GM19438 (cell line): ENCODE measurements at regions not wholly inside any gene's neighbourhood (a gene's known extent, or its start where the extent isn't known, plus 50 kb on each side); places are given as distances from the start of the nearest gene placed in this dataset.

Source experiments
- ATAC-seq: cut with Tn5 transposase; IDR thresholded peaks from one replicate; pipeline ENCODE4 v1.9.1; 2021; ENCODE audit warnings: low read depth; ENCODE audit not compliant: unreplicated experiment

- no peak for ATAC-seq
Observed at GRCh38 chr18:64918851-64919250, 770.0 kb upstream of the LINC00305 start.

GRCh38 chr18:64893349-64893748 is 744.5 kb upstream of the LINC00305 start:
- ATAC-seq: no peak

DNA sequence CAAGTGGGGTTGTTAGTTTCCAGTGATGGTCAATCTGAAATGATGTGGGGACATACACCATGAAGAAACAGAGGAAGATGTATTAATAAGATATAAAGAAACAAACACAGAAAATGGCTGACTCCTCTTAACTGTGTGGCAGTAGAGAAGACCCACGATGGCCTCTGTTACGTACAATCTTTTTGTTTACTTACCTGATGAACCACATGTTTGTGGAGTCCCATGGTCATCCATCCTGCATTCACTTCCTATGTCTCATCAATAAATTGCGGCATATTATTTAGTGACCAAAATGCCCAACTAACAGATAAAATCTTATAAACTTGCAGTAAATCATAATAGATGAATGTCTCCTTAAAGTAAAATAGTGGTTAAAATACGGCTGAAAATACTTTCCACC is 740.1 kb upstream of the LINC00305 start:
- no peak for ATAC-seq

DNA sequence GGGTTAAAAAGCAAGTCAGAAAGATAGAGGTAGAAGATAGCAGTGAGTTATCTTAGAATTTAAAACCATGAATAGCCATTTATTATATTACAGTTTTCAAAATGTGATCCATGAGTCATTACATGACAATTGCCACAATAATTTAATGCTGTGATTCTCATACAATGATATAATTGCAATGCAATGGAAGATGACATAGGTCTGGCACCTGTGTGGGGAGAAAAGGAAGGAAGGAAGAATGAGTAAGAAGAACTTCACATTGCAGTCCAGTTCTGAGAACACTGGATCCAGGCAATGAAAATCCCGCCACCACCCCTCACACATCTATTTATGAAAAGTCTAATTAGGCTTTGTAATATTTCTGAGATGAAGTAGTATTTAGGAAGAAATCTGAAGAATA is 738.1 kb upstream of the LINC00305 start:
- ATAC-seq: no peak

DNA sequence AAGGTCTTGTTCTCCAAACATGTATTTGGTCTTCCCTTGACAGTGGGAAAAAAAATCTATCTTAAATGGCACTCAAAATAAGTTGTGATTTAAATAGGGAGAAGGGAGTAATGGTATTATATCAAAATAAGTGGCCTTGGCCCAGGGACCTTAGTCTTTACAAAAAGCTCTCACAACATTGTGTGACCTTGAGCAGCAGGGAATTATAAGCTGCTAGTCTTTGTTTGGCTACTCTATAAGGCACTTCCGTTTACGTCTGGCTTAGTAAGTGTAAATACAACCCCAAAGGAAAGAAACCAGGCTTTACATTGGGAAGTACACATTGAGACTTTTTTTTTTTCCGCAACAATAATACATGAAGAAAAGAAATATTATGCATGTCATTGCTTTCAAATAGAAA is 734.0 kb upstream of the LINC00305 start:
- no peak for ATAC-seq

DNA sequence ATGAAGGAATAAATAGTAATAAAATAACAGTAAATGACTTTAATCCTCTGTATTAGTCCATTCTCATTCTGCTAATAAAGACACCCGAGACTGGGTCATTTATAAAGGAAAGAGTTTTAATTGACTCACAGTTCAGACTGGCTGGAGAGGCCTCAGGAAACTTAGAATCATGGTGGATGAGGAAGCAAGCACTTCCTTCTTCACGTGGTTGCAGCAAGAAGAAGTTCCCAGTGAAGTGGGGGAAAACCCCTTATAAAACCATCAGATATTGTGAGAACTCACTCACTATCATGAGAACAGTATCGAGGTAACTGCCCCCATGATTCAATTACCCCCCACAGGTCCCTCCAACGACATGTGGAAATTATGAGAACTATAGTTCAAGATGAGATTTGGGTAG is 727.9 kb upstream of the LINC00305 start:
- no peak for ATAC-seq

DNA sequence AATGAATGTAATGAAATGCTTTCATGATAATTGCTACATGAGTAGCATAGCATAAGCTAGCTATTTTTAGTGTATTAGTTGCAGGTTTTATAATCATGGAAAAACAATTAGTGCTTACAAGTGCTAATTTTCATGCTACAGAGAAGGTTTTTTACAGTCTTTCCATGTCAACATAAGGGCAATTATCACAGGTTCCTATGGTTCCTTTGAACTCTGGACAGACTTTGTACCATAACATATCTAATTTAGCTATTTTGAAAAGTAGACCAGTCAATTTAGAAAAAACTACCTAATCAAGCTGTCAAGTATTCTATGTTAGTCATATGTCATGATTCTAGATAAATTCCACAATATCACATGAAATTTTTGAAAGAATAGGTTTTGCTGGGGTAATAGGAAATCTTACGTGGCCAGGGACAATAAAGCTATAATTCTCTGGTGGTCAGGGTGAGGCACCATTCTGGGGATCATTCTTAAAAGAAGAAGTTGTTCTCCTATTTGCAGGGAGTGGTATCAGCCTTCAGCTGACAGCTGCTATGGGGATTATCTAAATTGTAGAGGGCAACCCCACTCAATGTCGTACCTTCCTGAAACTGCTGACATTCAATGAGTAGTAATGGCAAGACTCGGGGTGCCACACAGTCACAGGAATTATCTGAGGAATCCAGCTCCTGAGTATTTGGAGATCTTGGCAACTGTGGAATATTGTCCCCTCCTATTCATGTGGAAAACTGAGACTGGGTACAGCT is 724.0 kb upstream of the LINC00305 start:
- no peak for ATAC-seq

- ATAC-seq: no peak
Observed at GRCh38 chr18:64854112-64854511, 705.2 kb upstream of the LINC00305 start.

GRCh38 chr18:64852281-64852680 is 703.4 kb upstream of the LINC00305 start:
- ATAC-seq: no peak

DNA sequence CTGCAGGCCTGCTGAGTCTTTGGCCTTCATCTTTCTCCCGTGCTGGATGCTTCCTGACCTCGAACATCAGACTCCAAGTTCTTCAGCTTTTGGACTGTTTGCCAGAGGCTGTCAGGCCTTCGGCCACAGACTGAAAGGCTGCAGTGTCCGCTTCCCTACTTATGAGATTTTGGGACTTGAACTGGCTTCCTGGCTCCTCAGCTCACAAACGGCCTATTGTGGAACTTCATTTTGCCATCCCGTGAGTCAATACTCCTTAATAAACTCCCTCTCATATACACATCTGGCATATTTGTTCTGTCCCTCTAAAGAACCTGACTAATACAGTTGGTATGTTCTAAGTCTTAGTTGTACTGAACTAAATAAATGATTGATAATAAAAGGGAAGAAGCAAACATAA is 702.8 kb upstream of the LINC00305 start:
- ATAC-seq: no peak

GRCh38 chr18:64850791-64851190 is 701.9 kb upstream of the LINC00305 start:
- ATAC-seq: no peak

GRCh38 chr18:64840911-64841701 is 692.2 kb upstream of the LINC00305 start:
- no peak for ATAC-seq

- ATAC-seq: no peak
Observed at GRCh38 chr18:64810354-64810753, 661.5 kb upstream of the LINC00305 start.

DNA sequence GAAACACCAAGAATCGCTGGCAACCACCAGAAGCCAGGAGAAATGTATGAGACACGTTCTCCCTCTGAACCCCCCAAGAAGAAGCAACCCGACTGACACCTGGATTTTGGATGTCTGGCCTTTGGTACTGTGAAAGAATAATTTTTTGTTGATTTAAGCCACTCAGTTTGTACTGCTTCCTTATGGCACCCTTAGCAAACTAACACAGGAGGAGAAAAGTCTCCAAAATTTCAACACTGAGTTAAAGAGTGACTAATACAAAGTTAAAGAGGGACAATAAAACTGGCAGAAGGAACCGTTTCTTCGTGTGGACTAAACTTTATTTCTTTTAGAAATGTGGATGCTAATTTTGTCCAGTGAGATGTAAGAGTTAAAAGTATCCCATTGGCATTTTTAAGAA is 660.9 kb upstream of the LINC00305 start:
- ATAC-seq: no peak

- ATAC-seq: no peak
Observed at GRCh38 chr18:64807560-64807959, 658.7 kb upstream of the LINC00305 start.

DNA sequence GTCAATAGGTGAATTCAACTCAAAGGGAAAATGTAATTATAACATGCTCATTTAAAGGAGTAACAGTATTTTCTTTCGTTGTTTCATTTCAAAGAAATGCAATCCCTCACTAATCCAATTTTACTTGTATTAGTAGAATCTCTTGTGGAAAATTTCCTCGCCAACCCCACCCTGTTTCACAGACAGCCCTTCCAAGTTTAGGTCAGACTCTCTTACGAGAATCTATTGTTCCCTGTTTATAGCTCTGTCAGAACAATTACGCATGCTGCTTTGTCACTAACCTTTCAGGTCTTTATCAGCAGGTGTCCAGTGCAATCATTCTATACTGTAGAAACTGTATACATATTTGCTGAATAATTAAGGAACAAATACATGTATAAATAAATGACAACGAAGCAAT is 657.8 kb upstream of the LINC00305 start:
- ATAC-seq: no peak

- no peak for ATAC-seq
Observed at GRCh38 chr18:64806232-64806631, 657.3 kb upstream of the LINC00305 start.

DNA sequence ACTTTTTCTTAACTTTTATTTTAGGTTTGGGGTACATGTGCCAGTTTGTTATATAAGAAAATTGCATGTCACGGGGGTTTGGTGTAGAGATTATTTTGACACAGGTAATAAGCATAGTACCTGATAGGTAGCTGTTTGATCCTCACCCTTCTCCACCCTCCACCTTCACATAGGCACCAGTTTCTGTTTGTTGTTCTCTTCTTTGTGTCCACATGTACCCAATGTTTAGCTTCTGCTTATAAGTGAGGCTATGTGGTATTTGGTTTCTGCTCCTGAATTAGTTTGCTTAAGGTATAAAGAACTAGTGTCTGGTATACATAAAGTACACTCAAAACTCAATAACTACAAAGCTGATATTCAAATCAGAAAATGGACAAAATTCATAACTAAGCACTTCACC is 654.6 kb upstream of the LINC00305 start:
- no peak for ATAC-seq

DNA sequence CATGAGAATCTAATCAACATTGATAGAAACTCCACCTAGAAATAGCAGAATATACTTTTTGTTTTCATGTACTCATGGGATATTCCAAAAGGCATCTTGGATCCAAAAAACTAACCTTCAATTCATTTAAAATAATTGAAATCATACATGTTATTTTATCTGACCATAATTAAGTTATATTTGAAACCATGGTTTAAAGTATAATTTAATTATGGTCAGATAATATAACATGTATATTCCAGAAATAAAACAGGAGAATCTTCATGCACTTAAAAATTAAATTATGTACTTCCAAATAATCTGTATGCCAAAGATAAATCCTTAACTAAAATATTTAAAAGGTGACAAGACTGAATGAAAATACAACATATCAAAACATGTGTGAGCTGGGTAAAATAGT is 651.3 kb upstream of the LINC00305 start:
- ATAC-seq: no peak

GRCh38 chr18:64799376-64799775 is 650.5 kb upstream of the LINC00305 start:
- ATAC-seq: no peak

DNA sequence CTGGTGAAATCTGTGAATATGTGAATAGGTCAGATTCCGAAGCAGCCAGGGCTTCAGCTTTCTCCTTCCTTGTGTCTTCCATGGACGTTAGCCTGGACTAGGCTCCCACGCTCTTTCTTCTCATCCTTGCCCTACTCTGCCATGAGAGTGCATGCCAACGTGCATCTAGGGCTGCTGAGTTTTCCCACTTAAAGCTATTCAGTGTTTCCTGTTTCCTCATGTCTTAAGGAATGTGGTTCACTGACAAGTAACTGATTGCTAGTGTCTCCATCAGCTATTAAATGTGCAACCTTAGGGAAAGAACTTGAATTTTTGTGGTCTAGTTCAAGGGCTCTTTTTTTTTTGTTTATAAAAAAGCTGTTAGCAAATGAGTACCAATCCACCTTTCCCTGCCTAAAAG is 642.3 kb upstream of the LINC00305 start:
- no peak for ATAC-seq

DNA sequence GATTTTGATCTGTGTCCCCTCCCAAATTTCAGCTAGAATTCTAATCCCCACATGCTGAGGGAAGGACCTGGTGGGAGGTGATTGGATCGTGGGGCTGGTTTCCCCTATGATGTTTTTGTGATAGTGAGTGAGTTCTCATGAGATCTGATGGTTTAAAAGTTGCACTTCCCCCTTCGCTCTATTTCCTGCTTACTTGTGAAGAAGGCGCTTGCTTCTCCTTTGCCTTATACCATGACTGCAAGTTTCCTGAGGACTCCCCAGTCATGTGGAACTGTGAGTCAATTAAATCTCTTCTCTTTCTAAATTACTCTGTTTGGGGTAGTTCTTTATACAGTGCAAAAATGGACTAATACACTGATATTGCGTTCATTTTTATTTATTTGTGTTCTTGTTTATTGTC is 636.8 kb upstream of the LINC00305 start:
- ATAC-seq: no peak
